Spinal cord (tissue), 9 donors: ENCODE measurements at regions not wholly inside any gene's neighbourhood (a gene's known extent, or its start where the extent isn't known, plus 50 kb on each side); places are given as distances from the start of the nearest gene placed in this dataset.
"Not testable (repeated sequence)": the region's sequence is repeated elsewhere in the genome, so short reads cannot be mapped to it uniquely, and the experiment has no call there.

ENCODE experiments used
- DNase-seq, 6 donors: peaks; one replicate each; pipeline versions ENCODE4 v3.0.0 to v3.0.0-alpha.2; 2013 to 2015; ENCODE audit warnings: low spot score in 6 of 6, low read depth in 4 of 6
- H3K27ac ChIP-seq: one replicate; pipeline ENCODE4 v1.5.1; 2013; ENCODE audit warnings: low read depth, low read length, control low read depth
- H3K27me3 ChIP-seq: one replicate; pipeline ENCODE4 v1.6.1; 2013; ENCODE audit warnings: low read length; ENCODE audit not compliant: control insufficient read depth, insufficient read depth
- H3K36me3 ChIP-seq: one replicate; pipeline ENCODE4 v1.6.1; 2013; ENCODE audit warnings: low read length; ENCODE audit not compliant: control insufficient read depth, insufficient read depth
- H3K4me1 ChIP-seq: one replicate; pipeline ENCODE4 v1.6.1; 2013; ENCODE audit warnings: low read length; ENCODE audit not compliant: control insufficient read depth, insufficient read depth
- H3K4me3 ChIP-seq: one replicate; pipeline ENCODE4 v1.5.1; 2013; ENCODE audit warnings: low read depth, low read length, control low read depth
- H3K9me3 ChIP-seq: one replicate; pipeline ENCODE4 v1.6.1; 2013; ENCODE audit warnings: low read length; ENCODE audit not compliant: control insufficient read depth, insufficient read depth
- WGBS: methylation state at CpG from one replicate; pipeline ENCODE4 v1.1.5; 2013; ENCODE audit warnings: missing lambda C conversion rate; ENCODE audit not compliant: insufficient coverage; 5-methylcytosine and 5-hydroxymethylcytosine counted together
- donor health status: healthy.

GRCh38 chr5:57002959-57003485 is 51.1 kb upstream of the MIER3 start:
- Histone ChIP-seq H3K9me3 (no peaks in the 10 kb centered on the region), H3K4me3 (no peak overlapping the region), H3K27ac (no peak overlapping the region), H3K27me3 (no peaks in the 10 kb centered on the region), H3K4me1 (no peaks in the 10 kb centered on the region), H3K36me3 (no peaks in the 10 kb centered on the region)
- peak in 1 of 6 donors; percentile 6 for DNase-seq
- no CpG with 5 or more reads among the region's 4 CpGs for WGBS

- H3K27me3 ChIP-seq, H3K9me3 ChIP-seq, H3K36me3 ChIP-seq, H3K4me1 ChIP-seq, H3K27ac ChIP-seq, DNase-seq, H3K4me3 ChIP-seq: not testable (repeated sequence)
- 95% methylated on average over 4 of the region's 5 CpGs for WGBS
Observed at GRCh38 chr5:57003566-57003965, 51.6 kb upstream of the MIER3 start.

GRCh38 chr5:57004800-57005199 is 52.9 kb upstream of the MIER3 start:
- H3K27ac ChIP-seq: no peak overlapping the region
- H3K9me3 ChIP-seq: no peaks in the 10 kb centered on the region
- no peak overlapping the region for H3K4me3 ChIP-seq
- no peaks in the 10 kb centered on the region for H3K36me3 ChIP-seq
- DNase-seq: no peak
- no peaks in the 10 kb centered on the region for H3K4me1 ChIP-seq
- 97% methylated on average over 2 of the region's 5 CpGs for WGBS
- H3K27me3 ChIP-seq: no peaks in the 10 kb centered on the region

GRCh38 chr5:57007344-57007743 is 55.4 kb upstream of the MIER3 start:
- H3K9me3 ChIP-seq: no peaks in the 10 kb centered on the region
- no peak overlapping the region for H3K4me3 ChIP-seq
- no peak overlapping the region for H3K27ac ChIP-seq
- no peaks in the 10 kb centered on the region for H3K27me3 ChIP-seq
- no peaks in the 10 kb centered on the region for H3K36me3 ChIP-seq
- no CpG with 5 or more reads among the region's 2 CpGs for WGBS
- no peak for DNase-seq
- H3K4me1 ChIP-seq: no peaks in the 10 kb centered on the region

GRCh38 chr5:57009811-57010210 is 57.9 kb upstream of the MIER3 start:
- Histone ChIP-seq H3K4me1 (no peaks in the 10 kb centered on the region), H3K27ac (no peak overlapping the region), H3K27me3 (no peaks in the 10 kb centered on the region), H3K36me3 (no peaks in the 10 kb centered on the region), H3K9me3 (no peaks in the 10 kb centered on the region), H3K4me3 (no peak overlapping the region)
- WGBS: 95% methylated on average over 4 of the region's 7 CpGs
- no peak for DNase-seq

- Histone ChIP-seq H3K9me3 (no peaks in the 10 kb centered on the region), H3K27ac (no peak overlapping the region), H3K4me1 (no peaks in the 10 kb centered on the region), H3K36me3 (no peaks in the 10 kb centered on the region), H3K4me3 (no peak overlapping the region), H3K27me3 (no peaks in the 10 kb centered on the region)
- no CpG with 5 or more reads among the region's 4 CpGs for WGBS
- DNase-seq: no peak
Observed at GRCh38 chr5:57010786-57011185, 58.9 kb upstream of the MIER3 start.

- no peak for DNase-seq
- H3K9me3 ChIP-seq: no peaks in the 10 kb centered on the region
- no peaks in the 10 kb centered on the region for H3K27me3 ChIP-seq
- no peak overlapping the region for H3K27ac ChIP-seq
- H3K4me3 ChIP-seq: no peak overlapping the region
- WGBS: 86% methylated on average over 1 of the region's 2 CpGs
- H3K36me3 ChIP-seq: no peaks in the 10 kb centered on the region
- H3K4me1 ChIP-seq: no peaks in the 10 kb centered on the region
Observed at GRCh38 chr5:57012511-57012910, 60.6 kb upstream of the MIER3 start.

GRCh38 chr5:57025961-57026360 is 74.0 kb upstream of the MIER3 start:
- no peaks in the 10 kb centered on the region for H3K36me3 ChIP-seq
- H3K4me3 ChIP-seq: no peak overlapping the region
- H3K27me3 ChIP-seq: no peaks in the 10 kb centered on the region
- DNase-seq: no peak
- no CpG with 5 or more reads among the region's 3 CpGs for WGBS
- H3K4me1 ChIP-seq: no peaks in the 10 kb centered on the region
- H3K27ac ChIP-seq: no peak overlapping the region
- no peaks in the 10 kb centered on the region for H3K9me3 ChIP-seq

- H3K9me3 ChIP-seq: no peaks in the 10 kb centered on the region
- peak in 1 of 6 donors; percentile 6 for DNase-seq
- H3K36me3 ChIP-seq: no peaks in the 10 kb centered on the region
- WGBS: 60% methylated on average over 1 of the region's 2 CpGs
- no peaks in the 10 kb centered on the region for H3K4me1 ChIP-seq
- no peaks in the 10 kb centered on the region for H3K27me3 ChIP-seq
- no peak overlapping the region for H3K27ac ChIP-seq
- H3K4me3 ChIP-seq: no peak overlapping the region
Observed at GRCh38 chr5:57028161-57028560, 76.2 kb upstream of the MIER3 start.

GRCh38 chr5:57032151-57032551 is 80.2 kb upstream of the MIER3 start:
- no peaks in the 10 kb centered on the region for H3K27me3 ChIP-seq
- WGBS: 100% methylated on average over 1 of the region's 1 CpG
- H3K9me3 ChIP-seq: no peaks in the 10 kb centered on the region
- H3K4me1 ChIP-seq: no peaks in the 10 kb centered on the region
- no peaks in the 10 kb centered on the region for H3K36me3 ChIP-seq
- no peak overlapping the region for H3K4me3 ChIP-seq
- no peak for DNase-seq
- no peak overlapping the region for H3K27ac ChIP-seq
